Spleen (tissue), 7 donors: ENCODE measurements at regions not wholly inside any gene's neighbourhood (a gene's known extent, or its start where the extent isn't known, plus 50 kb on each side); places are given as distances from the start of the nearest gene placed in this dataset.

Experiments used
- CTCF ChIP-seq, 11 experiments: fragments of 200-600 bp in 7 of 11; fragments of 450-650 bp in 4 of 11; sonication (generic) in 4 of 11; IDR thresholded peaks in 8 of 11; conservative IDR thresholded peaks in 3 of 11; 1 replicate in 7 of 11; 2 replicates in 4 of 11; pipeline versions ENCODE4 v1.4.0 to v1.8.0; 2016 to 2021; ENCODE audit warnings: antibody characterized with exemption in 11 of 11, inconsistent platforms in 4 of 11, mild to moderate bottlenecking in 1 of 11
- POLR2A ChIP-seq, 3 donors: fragments of 450-650 bp; IDR thresholded peaks; one replicate each; pipeline ENCODE4 v1.5.1; 2017; ENCODE audit warnings: antibody characterized with exemption in 3 of 3, mild to moderate bottlenecking in 1 of 3
- POLR2AphosphoS5 ChIP-seq, 3 donors: sonication (generic); formaldehyde crosslinking; IDR thresholded peaks; one replicate each; pipeline ENCODE4 v1.5.1; 2017; ENCODE audit warnings: antibody characterized with exemption in 3 of 3
- donor health status: DM: no; HTN: no; CAD: no; lungs with moderate emphysema.
- donor health status: DM: no; HTN: no; CAD: no.
- donor health status: DM: no; HTN: no; CAD: no.

GRCh38 chr21:29431178-29431577 lies 132.5 kb downstream of the BACH1 start:
- no peak for TF ChIP-seq CTCF (IDR thresholded peaks at IDR 0.05 in 8 of 11, conservative IDR thresholded peaks at IDR 0.05 in 3 of 11)
- no peak for TF ChIP-seq POLR2A (IDR thresholded peaks at IDR 0.05)
- TF ChIP-seq POLR2AphosphoS5 (IDR thresholded peaks at IDR 0.05) = no peak
